ENCODE measurements at regions not wholly inside any gene's neighbourhood (a gene's known extent, or its start where the extent isn't known, plus 50 kb on each side); places are given as distances from the start of the nearest gene placed in this dataset.

DNA sequence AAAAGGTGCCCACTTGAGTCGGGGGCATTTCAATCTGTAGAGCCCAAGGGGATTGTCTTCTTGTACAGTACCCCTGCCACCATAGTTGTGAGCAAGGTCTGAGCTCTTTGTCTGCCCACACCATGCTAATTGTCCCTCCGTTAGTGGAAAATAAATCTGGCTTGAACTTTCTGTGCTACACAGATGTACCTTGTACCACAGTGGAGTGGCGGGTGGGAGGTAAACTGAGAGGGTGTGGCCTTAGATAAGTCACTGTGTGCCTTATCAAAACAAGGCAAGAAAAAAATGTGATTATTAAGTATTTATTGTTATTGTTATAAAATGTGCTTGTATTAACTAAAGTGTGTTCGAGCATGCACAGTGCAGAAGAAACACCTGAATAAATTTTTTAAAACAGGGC is 242.9 kb upstream of the C2CD4B start:
- no peak for TF ChIP-seq ZNF121 (CRISPR knock-in tag; IDR thresholded peaks at IDR 0.05)
- TF ChIP-seq, protein P1, sequence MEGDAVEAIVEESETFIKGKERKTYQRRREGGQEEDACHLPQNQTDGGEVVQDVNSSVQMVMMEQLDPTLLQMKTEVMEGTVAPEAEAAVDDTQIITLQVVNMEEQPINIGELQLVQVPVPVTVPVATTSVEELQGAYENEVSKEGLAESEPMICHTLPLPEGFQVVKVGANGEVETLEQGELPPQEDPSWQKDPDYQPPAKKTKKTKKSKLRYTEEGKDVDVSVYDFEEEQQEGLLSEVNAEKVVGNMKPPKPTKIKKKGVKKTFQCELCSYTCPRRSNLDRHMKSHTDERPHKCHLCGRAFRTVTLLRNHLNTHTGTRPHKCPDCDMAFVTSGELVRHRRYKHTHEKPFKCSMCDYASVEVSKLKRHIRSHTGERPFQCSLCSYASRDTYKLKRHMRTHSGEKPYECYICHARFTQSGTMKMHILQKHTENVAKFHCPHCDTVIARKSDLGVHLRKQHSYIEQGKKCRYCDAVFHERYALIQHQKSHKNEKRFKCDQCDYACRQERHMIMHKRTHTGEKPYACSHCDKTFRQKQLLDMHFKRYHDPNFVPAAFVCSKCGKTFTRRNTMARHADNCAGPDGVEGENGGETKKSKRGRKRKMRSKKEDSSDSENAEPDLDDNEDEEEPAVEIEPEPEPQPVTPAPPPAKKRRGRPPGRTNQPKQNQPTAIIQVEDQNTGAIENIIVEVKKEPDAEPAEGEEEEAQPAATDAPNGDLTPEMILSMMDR (IDR thresholded peaks at IDR 0.05), result no peak
- TF ChIP-seq JUN (CRISPR knock-in tag; IDR thresholded peaks at IDR 0.05), result no peak
- no peak for TF ChIP-seq USF2 (CRISPR knock-in tag; IDR thresholded peaks at IDR 0.05)
- no peak for TF ChIP-seq CREB1 (CRISPR knock-in tag; IDR thresholded peaks at IDR 0.05)
- no peak for TF ChIP-seq NFYB (CRISPR knock-in tag; conservative IDR thresholded peaks at IDR 0.05; ENCODE audit: low read depth)
- TF ChIP-seq ZNF425 (CRISPR knock-in tag; conservative IDR thresholded peaks at IDR 0.05), result no peak
- no peak for TF ChIP-seq ZNF138 (CRISPR knock-in tag; conservative IDR thresholded peaks at IDR 0.05)
- no peak for TF ChIP-seq NFE2L1 (CRISPR knock-in tag; IDR thresholded peaks at IDR 0.05)
- TF ChIP-seq SMAD3 (CRISPR knock-in tag; IDR thresholded peaks at IDR 0.05; ENCODE audit: borderline replicate concordance), result no peak
- TF ChIP-seq ESRRA (CRISPR knock-in tag; IDR thresholded peaks at IDR 0.05; ENCODE audit: borderline replicate concordance), result no peak
- TF ChIP-seq, protein P2, sequence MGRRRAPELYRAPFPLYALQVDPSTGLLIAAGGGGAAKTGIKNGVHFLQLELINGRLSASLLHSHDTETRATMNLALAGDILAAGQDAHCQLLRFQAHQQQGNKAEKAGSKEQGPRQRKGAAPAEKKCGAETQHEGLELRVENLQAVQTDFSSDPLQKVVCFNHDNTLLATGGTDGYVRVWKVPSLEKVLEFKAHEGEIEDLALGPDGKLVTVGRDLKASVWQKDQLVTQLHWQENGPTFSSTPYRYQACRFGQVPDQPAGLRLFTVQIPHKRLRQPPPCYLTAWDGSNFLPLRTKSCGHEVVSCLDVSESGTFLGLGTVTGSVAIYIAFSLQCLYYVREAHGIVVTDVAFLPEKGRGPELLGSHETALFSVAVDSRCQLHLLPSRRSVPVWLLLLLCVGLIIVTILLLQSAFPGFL (CRISPR knock-in tag; IDR thresholded peaks at IDR 0.05; ENCODE audit: borderline replicate concordance), result no peak
- TF ChIP-seq CBFB (CRISPR knock-in tag; IDR thresholded peaks at IDR 0.05; ENCODE audit: low read depth), result no peak
